GM19455 (cell line): ENCODE measurements at regions not wholly inside any gene's neighbourhood (a gene's known extent, or its start where the extent isn't known, plus 50 kb on each side); places are given as distances from the start of the nearest gene placed in this dataset.

Experiments
- ATAC-seq: cut with Tn5 transposase; IDR thresholded peaks from one replicate; pipeline ENCODE4 v1.9.1; 2021; ENCODE audit not compliant: unreplicated experiment

GRCh38 chr16:56140645-56141044, 50.6 kb upstream of the GNAO1 start:
- no peak for ATAC-seq

DNA sequence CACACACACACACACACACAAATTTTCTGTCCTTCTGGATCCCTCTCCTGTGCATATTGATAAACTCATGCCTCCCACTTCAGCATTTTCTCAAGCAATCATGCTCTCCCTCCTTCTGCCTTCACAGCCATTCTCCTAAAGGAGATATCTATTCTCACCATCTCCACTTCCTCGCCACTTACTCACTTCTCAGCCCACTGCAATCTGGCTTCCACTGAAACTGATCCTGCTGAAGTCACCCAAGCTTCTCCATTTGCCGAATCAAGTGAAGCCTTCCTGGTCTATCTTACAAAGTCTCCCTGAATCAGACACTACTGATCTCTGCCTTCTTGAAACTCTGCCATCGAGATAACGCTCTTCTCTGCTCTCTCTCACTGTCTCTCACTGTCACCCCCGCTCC, 54.0 kb upstream of the GNAO1 start:
- ATAC-seq, result no peak

DNA sequence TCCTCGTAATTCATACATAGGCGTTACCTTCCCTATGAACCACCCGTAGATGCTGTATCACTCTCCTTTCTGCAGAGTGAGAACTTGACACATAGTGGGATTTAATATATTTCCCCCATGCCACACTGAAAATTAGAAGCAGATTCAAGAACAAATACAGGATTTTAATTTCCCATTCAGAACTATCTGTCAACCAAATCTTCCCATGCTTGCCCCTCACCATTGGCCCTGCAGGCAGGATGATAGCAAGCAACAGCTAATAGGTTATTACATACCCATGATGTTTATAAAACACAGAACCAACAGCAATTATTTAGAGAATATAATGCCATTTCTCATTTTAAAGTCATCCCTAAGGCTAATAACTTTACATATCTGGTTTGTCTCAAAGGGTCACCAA, 55.0 kb upstream of the GNAO1 start:
- no peak for ATAC-seq

DNA sequence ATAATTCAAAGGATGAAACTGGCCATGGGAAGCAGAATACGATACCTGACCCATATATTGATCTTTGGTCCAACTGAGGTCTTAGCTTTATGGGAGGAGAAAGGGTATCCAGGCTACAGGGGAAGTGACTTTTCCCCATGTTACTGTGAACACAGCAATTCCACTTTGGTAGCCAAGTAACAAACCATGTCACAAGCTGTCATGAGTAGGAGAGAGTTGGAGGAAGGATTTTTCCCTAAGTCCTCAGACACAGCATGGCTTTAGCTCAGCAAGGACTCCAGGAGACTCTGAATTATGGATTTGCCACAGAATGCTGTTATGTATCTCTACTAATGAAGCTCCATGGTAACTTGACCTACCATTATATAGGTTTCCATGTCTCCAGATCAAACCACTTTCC, 56.5 kb upstream of the GNAO1 start:
- no peak for ATAC-seq

GRCh38 chr16:56125922-56126321, 65.4 kb upstream of the GNAO1 start:
- no peak for ATAC-seq

- ATAC-seq, result no peak
Measured at GRCh38 chr16:56122251-56122650, 69.0 kb upstream of the GNAO1 start.

GRCh38 chr16:56121156-56121500, 70.2 kb upstream of the GNAO1 start:
- no peak for ATAC-seq

- no peak for ATAC-seq
Measured at GRCh38 chr16:56120447-56121155, 70.7 kb upstream of the GNAO1 start.

- no peak for ATAC-seq
Measured at GRCh38 chr16:56119133-56119532, 72.2 kb upstream of the GNAO1 start.

- ATAC-seq, result no peak
Measured at GRCh38 chr16:56116577-56116964, 74.7 kb upstream of the GNAO1 start.

- no peak for ATAC-seq
Measured at GRCh38 chr16:56115817-56116576, 75.3 kb upstream of the GNAO1 start.

DNA sequence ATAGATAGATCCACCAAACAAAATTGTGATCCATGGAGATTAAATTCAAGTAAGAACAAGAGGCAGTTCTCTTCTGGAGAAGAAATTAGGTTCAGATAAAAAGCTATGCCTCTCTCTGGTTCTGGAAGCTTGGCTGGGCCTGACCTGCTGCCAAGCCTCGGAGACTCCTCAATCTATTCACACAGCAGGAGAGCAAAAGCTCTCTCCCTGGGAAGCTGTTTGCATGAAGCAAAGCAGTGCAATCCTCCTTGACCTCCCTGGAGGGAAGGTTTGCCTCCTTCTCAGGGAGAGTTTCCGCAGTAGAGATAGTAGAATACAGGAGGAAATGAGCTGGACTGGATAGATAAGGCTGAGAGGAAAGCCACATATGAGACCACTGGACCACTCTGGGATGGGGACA, 78.1 kb upstream of the GNAO1 start:
- ATAC-seq, result no peak

DNA sequence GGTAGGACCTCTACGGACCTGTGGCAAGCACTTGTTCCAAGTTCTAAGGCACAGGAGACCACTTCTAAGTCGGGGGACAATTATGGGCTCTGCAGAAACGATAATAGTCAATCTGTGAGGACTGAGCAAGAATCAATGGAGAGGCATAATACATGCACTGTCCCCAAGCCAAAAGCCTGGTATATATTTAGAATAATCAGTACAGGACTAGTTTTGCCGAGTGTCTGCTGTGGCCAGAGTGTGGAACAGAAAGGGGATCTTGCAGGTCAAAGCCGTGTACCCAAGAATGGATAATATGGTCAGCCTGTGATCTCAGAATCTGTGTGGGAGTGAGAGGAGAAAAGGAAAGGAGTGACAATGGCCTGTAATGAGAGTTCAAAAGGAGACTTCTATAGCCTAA, 80.2 kb upstream of the GNAO1 start:
- no peak for ATAC-seq

GRCh38 chr16:56109994-56110393, 81.3 kb upstream of the GNAO1 start:
- ATAC-seq, result no peak

DNA sequence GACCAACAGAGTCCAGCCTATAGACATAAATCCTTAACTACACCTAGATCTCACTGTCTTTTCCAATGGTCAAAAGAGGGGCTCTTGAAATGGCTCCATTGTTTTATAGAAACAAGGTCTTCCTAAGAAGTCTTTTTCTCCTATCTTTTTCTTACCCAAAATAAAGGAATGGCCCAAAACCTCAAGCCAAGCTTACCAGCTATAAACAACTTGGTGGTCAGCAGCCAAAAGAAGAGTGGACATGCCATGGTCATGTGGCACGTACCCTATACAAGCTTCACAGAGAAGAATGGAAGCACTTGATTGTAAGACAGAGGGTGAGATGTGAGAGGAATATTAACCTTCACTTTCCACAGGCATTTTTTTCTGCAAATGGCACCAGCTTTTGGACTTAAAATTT, 82.1 kb upstream of the GNAO1 start:
- ATAC-seq, result no peak

DNA sequence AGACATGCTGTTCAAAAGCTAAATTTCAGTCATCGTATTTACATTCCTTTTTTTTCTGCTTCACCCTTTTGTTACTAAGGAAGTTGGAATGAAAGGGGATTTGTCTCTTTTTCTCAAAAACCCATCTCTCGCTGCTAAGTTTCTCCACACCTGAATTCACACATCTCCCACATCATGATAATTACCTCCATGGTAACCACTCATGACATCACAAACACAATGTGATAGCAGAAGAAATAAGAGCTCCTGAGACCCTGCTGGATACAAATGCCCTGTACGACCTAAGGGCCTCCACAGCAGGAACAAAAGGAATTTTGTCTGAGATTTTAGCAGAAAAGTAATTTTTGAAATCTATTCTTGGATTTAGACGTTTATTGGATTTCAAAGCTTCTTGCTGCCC, 82.6 kb upstream of the GNAO1 start:
- ATAC-seq, result no peak

DNA sequence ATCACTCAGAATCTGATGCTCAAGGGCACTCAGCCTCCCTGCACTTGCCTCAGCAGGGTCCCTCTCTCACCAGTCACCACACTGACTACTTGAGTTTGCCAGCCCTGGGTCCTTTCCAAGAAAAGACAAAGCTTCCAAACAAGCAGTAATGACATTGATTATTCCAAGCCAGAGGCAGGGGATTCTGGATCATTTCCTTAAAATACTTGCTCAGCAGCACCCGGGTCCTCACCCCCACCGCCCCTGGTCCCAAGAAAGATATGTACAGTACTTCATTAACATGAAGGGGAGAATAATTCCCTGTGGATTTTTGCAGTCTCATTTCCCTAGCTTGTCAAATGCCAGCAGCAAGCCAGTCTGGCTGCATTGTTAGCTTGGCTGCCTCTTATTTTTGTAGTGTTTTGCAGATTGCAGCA, 83.2 kb upstream of the GNAO1 start:
- ATAC-seq, result no peak

GRCh38 chr16:56106527-56106926, 84.8 kb upstream of the GNAO1 start:
- ATAC-seq, result no peak

DNA sequence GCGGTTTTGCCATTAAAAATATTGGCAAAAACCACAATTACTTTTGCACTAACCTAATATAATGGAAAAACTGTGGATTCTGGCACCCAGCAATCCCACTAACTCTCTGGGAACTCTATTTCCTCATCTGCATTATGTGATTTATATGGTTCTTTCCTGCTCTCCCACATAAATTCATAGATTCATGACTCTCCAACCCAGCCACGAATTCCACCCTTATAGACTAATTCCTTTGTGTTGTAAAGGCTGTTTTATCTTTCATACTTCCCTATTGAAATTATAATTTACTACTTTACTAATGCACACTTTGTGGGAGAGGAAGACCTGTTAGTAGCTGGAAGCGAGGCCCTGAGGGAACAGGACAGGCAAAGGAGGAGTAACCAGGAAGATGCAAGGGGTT, 88.4 kb upstream of the GNAO1 start:
- ATAC-seq, result no peak

GRCh38 chr16:56102183-56102686, 89.1 kb upstream of the GNAO1 start:
- no peak for ATAC-seq

DNA sequence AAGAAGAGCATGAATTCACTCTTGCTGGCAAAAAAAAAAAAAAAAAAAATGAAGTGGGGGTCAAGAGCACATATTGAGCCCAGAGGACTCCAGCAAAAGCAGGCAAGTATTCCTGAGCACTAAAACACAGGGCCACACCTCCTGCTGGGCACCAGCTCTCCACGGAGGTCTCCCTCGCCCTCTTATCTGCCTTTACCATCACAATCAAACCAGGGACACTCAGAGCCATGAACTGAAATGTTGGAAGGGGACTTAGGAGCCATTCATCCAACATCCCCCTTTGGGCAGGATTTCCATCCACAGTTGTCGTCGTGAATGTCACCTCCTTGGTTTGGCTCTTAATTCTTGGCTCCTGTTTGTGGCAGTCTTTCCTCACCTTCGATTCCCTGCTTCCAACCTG, 89.8 kb upstream of the GNAO1 start:
- no peak for ATAC-seq

- ATAC-seq, result no peak
Measured at GRCh38 chr16:56097306-56097705, 94.0 kb upstream of the GNAO1 start.

- no peak for ATAC-seq
Measured at GRCh38 chr16:56094231-56094630, 97.1 kb upstream of the GNAO1 start.
